Stimulated activated CD4-positive, alpha-beta T cell treated with anti-CD3 and anti-CD28 coated beads, Interleukin-15, amount 100 ng/mL, for 48 hours (primary cell): ENCODE measurements at regions not wholly inside any gene's neighbourhood (a gene's known extent, or its start where the extent isn't known, plus 50 kb on each side); places are given as distances from the start of the nearest gene placed in this dataset.
"Not testable (repeated sequence)": the region's sequence is repeated elsewhere in the genome, so short reads cannot be mapped to it uniquely, and the experiment has no call there.

Experiments used
- DNase-seq, 2 donors: peaks; one replicate each; pipeline ENCODE4 v3.0.0-alpha.2; 2020; ENCODE audit warnings: low read depth in 2 of 2

GRCh38 chr3:75394102-75394501, 270.0 kb upstream of the FRG2C start:
- not testable (repeated sequence) for DNase-seq

- not testable (repeated sequence) for DNase-seq
Measured at GRCh38 chr3:75394562-75395360, 269.4 kb upstream of the FRG2C start.

- no peak for DNase-seq
Measured at GRCh38 chr3:75395580-75396315, 268.4 kb upstream of the FRG2C start.

- no peak for DNase-seq
Measured at GRCh38 chr3:75396316-75396802, 267.8 kb upstream of the FRG2C start.

GRCh38 chr3:75397486-75397885, 266.6 kb upstream of the FRG2C start:
- not testable (repeated sequence) for DNase-seq

- peak in 1 of 2 donors; percentile 19 for DNase-seq
Measured at GRCh38 chr3:75422101-75422945, 241.8 kb upstream of the FRG2C start.

GRCh38 chr3:75425379-75425778, 238.7 kb upstream of the FRG2C start:
- not testable (repeated sequence) for DNase-seq

GRCh38 chr3:75427486-75427885, 236.6 kb upstream of the FRG2C start:
- not testable (repeated sequence) for DNase-seq

GRCh38 chr3:75427906-75428305, 236.2 kb upstream of the FRG2C start:
- DNase-seq: not testable (repeated sequence)

GRCh38 chr3:75429561-75430220, 234.4 kb upstream of the FRG2C start:
- peak; percentile 53 to 64 for DNase-seq

- DNase-seq: not testable (repeated sequence)
Measured at GRCh38 chr3:75430406-75430805, 233.7 kb upstream of the FRG2C start.

- DNase-seq: not testable (repeated sequence)
Measured at GRCh38 chr3:75431120-75431519, 233.0 kb upstream of the FRG2C start.

- not testable (repeated sequence) for DNase-seq
Measured at GRCh38 chr3:75432466-75432865, 231.7 kb upstream of the FRG2C start.

- not testable (repeated sequence) for DNase-seq
Measured at GRCh38 chr3:75432885-75433284, 231.2 kb upstream of the FRG2C start.

GRCh38 chr3:75433295-75433694, 230.8 kb upstream of the FRG2C start:
- DNase-seq: not testable (repeated sequence)

- peak in 1 of 2 donors; percentile 7 for DNase-seq
Measured at GRCh38 chr3:75434276-75434912, 229.7 kb upstream of the FRG2C start.

GRCh38 chr3:75434913-75435793, 229.0 kb upstream of the FRG2C start:
- peak; percentile 95 to 98 for DNase-seq

GRCh38 chr3:75435794-75436400, 228.2 kb upstream of the FRG2C start:
- DNase-seq: not testable (repeated sequence)

- not testable (repeated sequence) for DNase-seq
Measured at GRCh38 chr3:75440986-75441385, 223.1 kb upstream of the FRG2C start.
